PC-9 (cell line): ENCODE measurements at regions not wholly inside any gene's neighbourhood (a gene's known extent, or its start where the extent isn't known, plus 50 kb on each side); places are given as distances from the start of the nearest gene placed in this dataset.
A peak's percentile ranks its signal among the peaks of the same experiment; 100 is the strongest.

Experiments used
- BruUV-seq: library from RNA; stranded (reverse); fragments of 400-500 nt; replicated peaks from 2 replicates; lab custom pipeline; 2021; lab: Mats Ljungman, UMichigan
- CTCF ChIA-PET: fragments of 300-600 bp; sonication (Branson Sonifier 250); formaldehyde crosslinking; loops from one replicate; lab custom pipeline; 2022; ENCODE audit warnings: antibody characterized with exemption; lab: Charles Lee
- POLR2A ChIA-PET: fragments of 300-600 bp; sonication (Branson Sonifier 250); formaldehyde crosslinking; loops from one replicate; lab custom pipeline; 2022; ENCODE audit warnings: antibody characterized with exemption; ENCODE audit not compliant: unreplicated experiment; lab: Charles Lee
- DNase-seq, 2 experiments: peaks; one replicate each; pipeline versions ENCODE4 v3.0.0 to v3.0.0-alpha.2; 2015 to 2022; ENCODE audit warnings: mixed read lengths in 1 of 2
- H2AFZ ChIP-seq: fragments of 200-600 bp; sonication (generic); 2 replicates; pipeline ENCODE4 v1.8.1; 2017; ENCODE audit warnings: antibody characterized with exemption
- H3F3A ChIP-seq: fragments of 200-600 bp; sonication (generic); 2 replicates; pipeline ENCODE4 v1.8.1; 2017; ENCODE audit warnings: antibody characterized with exemption, mild to moderate bottlenecking, low read depth; ENCODE audit not compliant: insufficient read depth
- H3K27ac ChIP-seq: fragments of 200-600 bp; sonication (generic); 2 replicates; pipeline ENCODE4 v1.6.1; 2016; ENCODE audit warnings: mixed run types
- H3K27me3 ChIP-seq: fragments of 200-600 bp; sonication (generic); 2 replicates; pipeline ENCODE4 v1.6.1; 2016; ENCODE audit warnings: low read depth, mixed run types; ENCODE audit not compliant: insufficient read depth
- H3K36me3 ChIP-seq: fragments of 200-600 bp; sonication (generic); 2 replicates; pipeline ENCODE4 v1.6.1; 2016; ENCODE audit warnings: low read depth, mixed run types
- H3K4me1 ChIP-seq: fragments of 200-600 bp; sonication (generic); replicated peaks from 2 replicates; pipeline ENCODE4 v1.6.1; 2016; ENCODE audit warnings: mixed run types; ENCODE audit not compliant: insufficient read depth
- H3K4me2 ChIP-seq: fragments of 200-600 bp; sonication (generic); 2 replicates; pipeline ENCODE4 v1.6.1; 2017; ENCODE audit warnings: mixed run types
- H3K4me3 ChIP-seq: fragments of 200-600 bp; sonication (generic); 2 replicates; pipeline ENCODE4 v1.6.1; 2016; ENCODE audit warnings: mixed run types
- H3K79me2 ChIP-seq: fragments of 200-600 bp; sonication (generic); 2 replicates; pipeline ENCODE4 v1.6.1; 2017; ENCODE audit warnings: low read depth, mixed run types
- H3K9me2 ChIP-seq: fragments of 200-600 bp; sonication (generic); 2 replicates; pipeline ENCODE4 v1.8.1; 2017; ENCODE audit warnings: mild to moderate bottlenecking; ENCODE audit not compliant: insufficient read depth
- H3K9me3 ChIP-seq: fragments of 200-600 bp; sonication (generic); 2 replicates; pipeline ENCODE4 v1.8.1; 2016; ENCODE audit warnings: low read depth; ENCODE audit not compliant: insufficient read depth
- H4K20me1 ChIP-seq: fragments of 200-600 bp; sonication (generic); 2 replicates; pipeline ENCODE4 v1.8.1; 2017; ENCODE audit not compliant: insufficient read depth
- EZH2 ChIP-seq: fragments of 200-600 bp; sonication (generic); IDR thresholded peaks from 2 replicates; pipeline ENCODE4 v1.8.0; 2017; ENCODE audit warnings: antibody characterized with exemption, low read depth
- intact Hi-C: fragments of 100-400 bp; cut with micrococcal nuclease; formaldehyde crosslinking; loops from one replicate; pipeline ENCODE4 v1.10.0; 2022; ENCODE audit not compliant: unreplicated experiment
- TF ChIP-seq, protein P1 (sequence below): fragments of 200-600 bp; sonication (generic); conservative IDR thresholded peaks from 2 replicates; pipeline ENCODE4 v1.6.1; 2017; ENCODE audit warnings: mixed run types, antibody characterized with exemption, mild to moderate bottlenecking, moderate library complexity

DNA sequence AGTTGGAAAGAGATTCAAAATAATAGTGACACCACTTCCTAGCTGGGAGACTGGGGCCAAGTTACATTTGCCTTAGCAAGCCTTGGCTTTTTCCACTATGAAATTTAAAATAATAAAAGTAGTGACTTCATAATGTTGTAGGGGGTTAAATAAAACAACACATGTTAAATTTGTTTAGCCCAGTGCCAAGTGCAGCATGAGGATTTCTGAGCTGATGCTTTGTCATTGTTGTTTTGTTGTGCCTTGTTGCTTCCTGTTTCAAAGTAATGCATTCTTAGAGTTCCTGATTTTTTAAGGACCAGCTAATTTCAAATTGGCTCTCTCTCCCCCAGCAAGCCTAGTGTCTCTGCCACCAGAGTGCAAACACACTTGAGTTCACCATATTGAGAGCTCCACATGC, 270.7 kb upstream of the PAPPA start:
- Histone ChIP-seq H3K4me2 (no peak overlapping the region), H4K20me1 (no peaks in the 10 kb centered on the region), H3K36me3 (no peaks in the 10 kb centered on the region), H3K79me2 (no peaks in the 10 kb centered on the region), H3K9me3 (no peaks in the 10 kb centered on the region), H3K4me3 (no peak overlapping the region), H3F3A (no peaks in the 10 kb centered on the region), H3K4me1 (peaks cover under 1% of the 10 kb centered on the region; the same call in 1 of the 2 replicates), H2AFZ (no peak overlapping the region), H3K27ac (no peak overlapping the region), H3K27me3 (no peaks in the 10 kb centered on the region), H3K9me2 (no peaks in the 10 kb centered on the region)
- POLR2A ChIA-PET, result interaction anchor here (0.7 kb wide), 1 partner anchor 210 kb away, joined by 4 read pairs; no protein-coding TSS in a partner anchor
- BruUV-seq, result no TSS peak
- CTCF ChIA-PET, result interaction anchor here (0.7 kb wide), 1 partner anchor 144 kb away, joined by 3 read pairs; no protein-coding TSS in a partner anchor
- intact Hi-C loops, result loop anchor here (1.0 to 5.0 kb wide), 8 partner anchors 210 to 764 kb away; no protein-coding TSS in a partner anchor
- DNase-seq, result no peak
- TF ChIP-seq, protein P1, sequence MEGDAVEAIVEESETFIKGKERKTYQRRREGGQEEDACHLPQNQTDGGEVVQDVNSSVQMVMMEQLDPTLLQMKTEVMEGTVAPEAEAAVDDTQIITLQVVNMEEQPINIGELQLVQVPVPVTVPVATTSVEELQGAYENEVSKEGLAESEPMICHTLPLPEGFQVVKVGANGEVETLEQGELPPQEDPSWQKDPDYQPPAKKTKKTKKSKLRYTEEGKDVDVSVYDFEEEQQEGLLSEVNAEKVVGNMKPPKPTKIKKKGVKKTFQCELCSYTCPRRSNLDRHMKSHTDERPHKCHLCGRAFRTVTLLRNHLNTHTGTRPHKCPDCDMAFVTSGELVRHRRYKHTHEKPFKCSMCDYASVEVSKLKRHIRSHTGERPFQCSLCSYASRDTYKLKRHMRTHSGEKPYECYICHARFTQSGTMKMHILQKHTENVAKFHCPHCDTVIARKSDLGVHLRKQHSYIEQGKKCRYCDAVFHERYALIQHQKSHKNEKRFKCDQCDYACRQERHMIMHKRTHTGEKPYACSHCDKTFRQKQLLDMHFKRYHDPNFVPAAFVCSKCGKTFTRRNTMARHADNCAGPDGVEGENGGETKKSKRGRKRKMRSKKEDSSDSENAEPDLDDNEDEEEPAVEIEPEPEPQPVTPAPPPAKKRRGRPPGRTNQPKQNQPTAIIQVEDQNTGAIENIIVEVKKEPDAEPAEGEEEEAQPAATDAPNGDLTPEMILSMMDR, result no peak
- no peak for TF ChIP-seq EZH2

DNA sequence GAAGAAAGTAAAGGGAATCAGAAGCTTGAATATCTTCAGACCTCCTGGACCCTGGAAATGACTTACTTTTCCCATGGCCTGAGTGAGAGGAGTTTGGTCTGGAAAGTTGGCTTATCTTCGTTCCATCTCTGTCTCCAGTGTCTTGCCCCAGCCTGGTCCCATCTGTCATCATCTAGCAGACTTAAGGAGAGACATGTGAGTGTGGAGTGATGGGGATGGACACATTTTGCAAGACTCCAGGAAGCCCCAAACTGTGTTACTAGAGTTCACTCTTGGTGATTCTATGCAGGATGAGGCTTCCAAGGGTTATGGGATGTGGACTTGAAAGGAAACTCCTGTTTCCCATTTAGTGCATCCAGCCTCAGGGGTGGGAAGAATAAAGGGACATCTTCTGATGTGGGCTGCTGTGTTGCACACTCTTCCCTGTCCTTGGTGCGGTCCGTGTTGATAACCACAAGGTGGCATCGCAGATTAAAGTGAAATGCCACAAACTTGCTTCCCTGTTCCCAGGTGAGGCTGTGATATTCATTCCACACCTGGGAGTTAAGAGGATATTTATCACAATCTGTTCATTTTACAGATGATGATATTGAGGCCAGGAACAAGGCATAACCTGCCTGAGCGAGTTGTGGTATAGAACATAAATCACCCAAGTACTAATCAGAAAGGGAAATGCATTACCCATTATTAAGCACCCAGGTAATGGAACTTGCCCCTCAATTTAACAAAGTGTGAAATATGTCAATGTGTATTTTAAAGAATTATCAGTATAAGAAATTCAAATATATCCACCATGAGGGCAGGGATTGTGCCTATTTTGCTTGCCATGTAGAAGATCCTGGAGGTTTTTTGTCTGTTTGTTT, 269.9 kb upstream of the PAPPA start:
- CTCF ChIA-PET, result no interaction called here

DNA sequence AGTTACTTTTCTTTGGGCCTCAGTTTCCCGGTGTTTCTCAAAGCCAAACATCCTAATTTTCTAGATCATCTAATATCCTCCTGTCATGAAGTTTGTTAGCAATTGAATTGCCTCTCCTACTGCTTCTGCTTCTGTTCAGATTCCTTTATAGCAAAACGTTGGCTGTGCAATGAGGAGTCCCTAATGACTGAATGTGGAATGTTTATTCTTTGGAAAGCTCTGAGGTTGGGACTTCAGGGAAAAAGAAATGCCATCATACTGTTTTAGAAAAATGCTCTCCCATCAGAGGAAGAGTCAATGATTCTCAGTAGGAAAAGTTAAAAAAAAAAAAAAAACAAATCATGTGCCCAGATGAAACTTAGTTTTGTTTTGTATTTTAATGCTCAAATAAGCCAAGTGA, 268.7 kb upstream of the PAPPA start:
- Histone ChIP-seq H3K4me3 (no peak overlapping the region), H3K27me3 (no peaks in the 10 kb centered on the region), H3K9me2 (no peaks in the 10 kb centered on the region), H3F3A (no peaks in the 10 kb centered on the region), H2AFZ (no peak overlapping the region), H3K79me2 (no peaks in the 10 kb centered on the region), H3K36me3 (no peaks in the 10 kb centered on the region), H3K4me1 (peaks cover 5% of the 10 kb centered on the region), H3K4me2 (no peak overlapping the region), H4K20me1 (no peaks in the 10 kb centered on the region), H3K27ac (no peak overlapping the region), H3K9me3 (no peaks in the 10 kb centered on the region)
- ChIA-PET CTCF (no interaction called here), POLR2A (no interaction called here)
- no peak for DNase-seq
- TF ChIP-seq EZH2, result no peak
- TF ChIP-seq, protein P1, result no peak
- intact Hi-C loops, result loop anchor here (1.0 to 5.0 kb wide), 4 partner anchors 123 to 607 kb away; no protein-coding TSS in a partner anchor
- no TSS peak for BruUV-seq

More for the DNA sequence above, 269.9 kb upstream of the PAPPA start:
- no TSS peak for BruUV-seq
- Histone ChIP-seq H3K4me3 (no peak overlapping the region), H3K9me2 (no peaks in the 10 kb centered on the region), H3K27ac (no peak overlapping the region), H3K9me3 (no peaks in the 10 kb centered on the region), H3K27me3 (no peaks in the 10 kb centered on the region), H3K36me3 (no peaks in the 10 kb centered on the region), H3K4me1 (peaks cover 5% of the 10 kb centered on the region), H3F3A (no peaks in the 10 kb centered on the region), H2AFZ (no peak overlapping the region), H3K79me2 (no peaks in the 10 kb centered on the region), H4K20me1 (no peaks in the 10 kb centered on the region), H3K4me2 (no peak overlapping the region)
- TF ChIP-seq, protein P1, result peak; percentile 78
- no peak for TF ChIP-seq EZH2
- peak; percentile 50 to 53 for DNase-seq
- intact Hi-C loops, result loop anchor here (1.0 to 5.0 kb wide), 9 partner anchors 125 to 763 kb away; no protein-coding TSS in a partner anchor
- POLR2A ChIA-PET, result interaction anchor here (0.7 kb wide), 1 partner anchor 211 kb away, joined by 4 read pairs; no protein-coding TSS in a partner anchor
